HG03139 (cell line): ENCODE measurements at regions not wholly inside any gene's neighbourhood (a gene's known extent, or its start where the extent isn't known, plus 50 kb on each side); places are given as distances from the start of the nearest gene placed in this dataset.

Experiments
- ATAC-seq: cut with Tn5 transposase; IDR thresholded peaks from one replicate; pipeline ENCODE4 v1.9.1; 2021; ENCODE audit not compliant: unreplicated experiment

DNA sequence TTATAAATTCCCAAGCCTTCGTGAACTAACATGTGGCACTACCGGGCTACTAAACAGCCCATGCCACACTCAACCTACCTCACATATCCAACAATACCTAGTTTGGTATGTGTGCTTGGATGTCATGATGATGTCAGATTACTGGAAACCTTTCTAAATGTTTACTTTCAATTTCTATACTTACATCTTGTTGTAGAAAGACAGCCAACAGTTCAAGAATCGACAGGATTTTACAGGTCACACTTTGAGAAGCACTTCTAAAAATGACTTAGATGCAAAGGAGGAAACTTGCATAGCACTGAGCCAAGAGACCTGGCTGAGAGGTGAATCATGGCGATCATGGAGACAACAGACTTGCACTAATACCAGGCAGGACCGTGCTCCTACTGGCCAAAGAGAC lies 209.9 kb downstream of the COL4A1 start:
- no peak for ATAC-seq

- ATAC-seq = no peak
Measured at GRCh38 chr13:110092831-110093247, 214.1 kb downstream of the COL4A1 start.

- ATAC-seq = no peak
Measured at GRCh38 chr13:110089815-110090214, 217.1 kb downstream of the COL4A1 start.

DNA sequence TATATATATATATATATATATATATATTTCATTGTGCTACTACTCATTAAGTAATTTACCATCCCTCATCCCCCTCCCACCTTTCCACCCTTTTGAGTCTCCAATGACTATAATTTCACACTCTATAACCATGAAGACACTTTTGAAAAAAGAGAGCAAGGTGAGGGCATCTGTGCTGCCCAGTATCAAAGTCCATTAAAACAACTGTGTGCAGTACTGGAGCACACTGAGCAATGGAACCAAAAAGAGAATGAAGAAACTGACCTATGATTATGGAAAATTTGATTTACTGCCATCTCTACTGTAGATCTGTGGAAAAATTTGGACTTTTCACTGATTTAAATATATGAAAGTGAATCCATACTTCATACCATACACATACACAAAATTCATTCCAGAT lies 217.9 kb downstream of the COL4A1 start:
- ATAC-seq = no peak

GRCh38 chr13:110073982-110074381 lies 233.0 kb downstream of the COL4A1 start:
- no peak for ATAC-seq

- ATAC-seq = no peak
Measured at GRCh38 chr13:110070511-110071120, 236.3 kb downstream of the COL4A1 start.

DNA sequence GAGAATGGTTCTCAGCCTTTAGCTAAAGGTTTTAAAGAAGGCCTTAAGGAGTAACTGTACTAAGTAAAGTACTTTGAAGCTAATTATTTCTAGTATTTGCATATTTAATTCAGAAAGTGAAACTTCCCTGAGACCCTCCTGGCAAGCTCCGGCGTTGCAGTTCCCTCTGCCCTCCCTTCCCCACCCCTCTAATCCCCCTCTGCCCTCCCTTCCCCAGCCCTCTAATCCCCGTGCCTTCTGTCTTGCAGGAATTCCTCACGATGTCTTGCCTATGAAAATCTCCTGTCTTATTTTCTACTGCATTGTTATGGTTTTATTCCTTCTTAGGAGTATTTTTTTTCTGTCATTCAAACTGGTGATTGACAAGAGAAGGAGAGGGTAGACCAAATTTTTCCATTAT lies 236.9 kb downstream of the COL4A1 start:
- no peak for ATAC-seq

GRCh38 chr13:110068176-110068473 lies 238.8 kb downstream of the COL4A1 start:
- no peak for ATAC-seq

DNA sequence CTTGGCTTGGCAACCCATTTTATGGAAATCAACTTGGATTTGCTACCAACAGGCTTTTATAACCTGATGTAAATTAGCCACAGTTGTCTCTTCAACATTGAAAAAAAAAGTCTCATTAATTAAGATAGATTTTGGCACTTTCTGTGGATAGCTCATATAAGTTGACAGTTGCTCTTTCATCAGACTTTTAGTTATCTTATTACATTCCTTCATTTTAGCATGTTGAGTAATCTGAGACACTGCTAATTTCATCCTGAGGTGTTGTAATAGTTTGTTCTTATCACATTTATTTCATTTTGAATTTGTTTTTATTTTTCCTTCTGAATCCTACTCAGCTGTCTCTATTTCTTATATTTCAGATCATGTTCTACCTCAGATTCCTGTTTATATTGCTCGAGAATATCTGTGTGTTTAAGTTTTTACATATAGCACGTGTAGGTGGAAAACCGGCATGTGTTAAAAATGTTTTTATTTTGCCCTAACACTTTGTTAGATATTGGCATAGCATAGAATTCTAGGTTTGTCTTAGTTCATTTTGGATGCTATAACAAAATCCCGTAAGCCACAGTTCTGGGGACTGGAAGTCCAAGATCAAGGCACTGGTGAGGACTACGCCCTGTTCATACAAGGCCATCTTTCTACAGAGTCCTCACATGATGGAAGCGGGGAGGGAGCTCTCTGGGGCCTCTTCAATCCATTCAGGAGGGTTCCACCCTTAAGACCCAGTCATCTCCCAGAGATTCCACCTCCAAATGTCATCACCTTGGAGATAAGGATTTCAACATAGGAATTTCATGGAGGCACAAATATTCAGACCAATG lies 239.4 kb downstream of the COL4A1 start:
- ATAC-seq = no peak

GRCh38 chr13:110065780-110066179 lies 241.2 kb downstream of the COL4A1 start:
- no peak for ATAC-seq

- no peak for ATAC-seq
Measured at GRCh38 chr13:110063490-110064421, 243.2 kb downstream of the COL4A1 start.

DNA sequence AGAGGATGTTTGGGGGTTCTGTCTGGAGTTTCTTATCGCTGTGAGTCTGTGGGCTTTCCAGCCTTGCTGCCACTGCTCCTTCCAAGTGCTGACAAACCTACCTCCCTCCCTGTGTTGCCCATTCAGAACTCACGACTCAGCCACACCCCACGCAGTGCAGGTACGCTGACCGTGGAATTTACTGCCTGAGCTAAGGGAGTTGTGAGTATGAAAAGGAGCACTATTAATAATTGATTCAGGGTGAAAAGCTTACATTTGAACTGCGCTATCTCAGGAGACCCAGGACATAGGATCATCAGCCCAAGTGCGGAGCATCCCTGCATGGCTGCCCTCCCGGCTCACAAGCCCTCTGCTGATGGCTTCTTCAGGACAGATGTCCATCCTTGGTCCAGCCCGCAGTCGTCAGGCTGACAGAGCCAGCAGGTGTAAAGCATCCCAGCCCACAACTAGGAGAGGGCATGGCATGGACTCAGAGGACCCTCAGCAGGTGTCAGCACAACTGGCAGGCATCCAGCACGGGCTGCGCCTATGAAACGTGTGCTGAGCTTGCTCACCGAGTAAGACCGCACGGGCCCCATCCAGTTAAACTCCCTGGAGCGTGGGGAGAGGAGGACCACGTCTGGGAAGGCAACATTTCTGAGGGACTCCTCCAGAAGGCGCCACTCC lies 244.0 kb downstream of the COL4A1 start:
- no peak for ATAC-seq

DNA sequence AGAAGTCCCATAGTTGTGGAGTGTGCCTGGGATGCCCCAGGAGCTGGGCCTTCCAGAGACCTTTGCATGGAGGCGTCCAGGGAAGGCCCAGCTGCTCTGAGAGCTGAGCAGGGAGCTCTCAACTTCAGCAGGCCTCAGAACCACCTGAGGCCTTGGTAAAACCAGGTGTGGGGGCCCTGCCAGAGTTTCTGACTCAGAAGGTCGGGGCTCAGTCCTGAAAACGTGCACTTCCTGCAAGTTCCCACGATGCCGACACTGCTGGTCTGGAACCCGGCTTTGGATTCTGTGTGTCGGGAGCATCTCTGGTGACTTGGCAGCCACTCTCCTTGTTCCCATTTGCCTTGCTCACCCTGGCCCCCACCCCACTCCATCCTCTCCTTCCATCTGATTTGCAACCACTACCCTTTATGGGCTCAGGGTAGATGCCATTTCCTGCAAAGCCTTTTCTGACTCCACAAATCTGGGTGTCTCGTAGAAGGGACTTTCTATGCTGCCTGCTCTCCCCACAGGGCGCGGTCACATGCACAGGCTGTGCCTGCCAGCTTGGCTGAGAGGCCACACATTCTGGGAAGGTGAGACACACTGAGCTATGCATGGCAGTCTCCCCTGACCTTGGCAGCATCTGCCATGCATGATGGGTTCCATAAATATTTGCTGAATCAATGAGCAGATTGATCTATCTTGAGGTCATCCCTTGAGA lies 244.7 kb downstream of the COL4A1 start:
- no peak for ATAC-seq

GRCh38 chr13:110061270-110061669 lies 245.7 kb downstream of the COL4A1 start:
- no peak for ATAC-seq

DNA sequence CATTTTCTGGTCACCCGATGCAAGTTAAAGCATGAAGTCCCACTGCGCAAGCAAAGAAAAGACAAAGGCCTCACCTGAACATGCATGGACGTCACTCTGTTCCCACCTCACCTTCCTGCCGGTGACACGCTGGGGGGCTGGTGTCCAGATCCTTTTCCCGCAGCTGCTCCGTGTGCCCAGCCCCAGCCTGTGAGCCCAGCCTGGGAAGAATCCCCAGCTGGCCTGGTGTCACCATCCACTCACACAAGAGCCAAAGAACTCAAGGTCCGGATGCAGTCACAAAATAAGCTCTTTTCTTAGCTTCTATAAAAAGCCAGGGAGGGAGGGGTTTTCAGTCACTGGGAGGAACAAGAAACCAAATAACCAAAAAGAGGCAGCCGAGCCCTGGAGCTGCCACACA lies 249.9 kb downstream of the COL4A1 start:
- ATAC-seq = no peak

- ATAC-seq = no peak
Measured at GRCh38 chr13:110056640-110057039, 250.3 kb downstream of the COL4A1 start.

GRCh38 chr13:110055089-110055488 lies 251.9 kb downstream of the COL4A1 start:
- ATAC-seq = no peak

DNA sequence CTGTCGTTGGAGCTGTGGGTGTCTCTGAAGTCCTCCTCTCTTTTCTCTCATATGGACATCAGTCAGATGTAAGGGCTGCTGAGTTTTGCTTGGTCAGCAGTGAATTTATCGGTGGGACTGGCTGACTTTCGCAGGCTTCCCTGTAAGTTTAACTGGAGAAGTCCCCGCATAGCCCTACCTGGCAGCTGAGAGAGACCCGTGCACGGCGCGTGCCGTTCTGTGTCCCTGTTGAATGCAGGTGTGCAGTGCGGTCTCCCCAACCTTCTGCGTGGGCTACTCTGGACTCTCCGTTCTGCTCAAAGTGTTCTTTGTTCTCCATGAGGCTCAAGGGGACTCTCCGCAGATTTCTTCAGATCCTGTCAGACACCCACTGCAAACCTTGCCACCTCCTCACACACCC lies 252.9 kb downstream of the COL4A1 start:
- no peak for ATAC-seq

GRCh38 chr13:110047496-110047895 lies 259.5 kb downstream of the COL4A1 start:
- ATAC-seq = no peak

DNA sequence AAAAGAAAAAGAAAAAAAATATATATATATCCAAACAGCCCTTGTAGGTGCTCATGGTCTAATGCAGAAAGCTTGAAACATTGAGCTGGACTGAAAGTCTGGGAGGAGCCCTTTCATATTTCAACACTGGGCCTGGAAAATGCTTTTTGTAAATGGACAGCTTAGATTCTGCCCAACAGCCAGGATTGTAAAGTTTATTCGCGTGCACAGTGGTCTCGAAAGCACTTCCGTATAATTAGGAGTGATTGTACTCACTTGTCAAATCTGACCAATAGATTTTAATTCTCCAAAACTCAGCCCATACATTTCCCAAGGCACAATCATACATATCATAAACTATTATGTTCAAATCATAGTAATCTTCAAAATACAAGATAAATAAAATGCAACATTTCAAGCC lies 260.1 kb downstream of the COL4A1 start:
- no peak for ATAC-seq

GRCh38 chr13:110045919-110046318 lies 259.5 kb upstream of the IRS2 start:
- ATAC-seq = no peak
